Liver (tissue), 8 donors: ENCODE measurements at regions not wholly inside any gene's neighbourhood (a gene's known extent, or its start where the extent isn't known, plus 50 kb on each side); places are given as distances from the start of the nearest gene placed in this dataset.

ENCODE experiments used
- DNase-seq: peaks from one replicate; pipeline ENCODE4 v3.0.0-alpha.2; 2017; ENCODE audit warnings: low spot score
- H3K27ac ChIP-seq, 2 donors: one replicate each; pipeline ENCODE4 v1.7.0; 2013; ENCODE audit warnings: inconsistent platforms in 2 of 2, low read length in 2 of 2, control low read depth in 1 of 2, low read depth in 1 of 2, mild to moderate bottlenecking in 1 of 2
- H3K27me3 ChIP-seq, 4 donors: one replicate each; pipeline versions ENCODE4 v1.6.1 to v1.7.0; 2013; ENCODE audit warnings: low read length in 3 of 4, inconsistent platforms in 1 of 4, mild to moderate bottlenecking in 1 of 4, moderate library complexity in 1 of 4; ENCODE audit not compliant: control insufficient read depth in 4 of 4, insufficient read depth in 4 of 4
- H3K36me3 ChIP-seq, 4 donors: one replicate each; pipeline versions ENCODE4 v1.6.1 to v1.7.0; 2013; ENCODE audit warnings: low read length in 3 of 4, mild to moderate bottlenecking in 3 of 4, low read depth in 1 of 4, moderate library complexity in 1 of 4; ENCODE audit not compliant: control insufficient read depth in 4 of 4, insufficient read depth in 3 of 4
- H3K4me1 ChIP-seq, 4 donors: one replicate each; pipeline versions ENCODE4 v1.6.1 to v1.7.0; 2013; ENCODE audit warnings: low read length in 3 of 4, mild to moderate bottlenecking in 3 of 4, moderate library complexity in 1 of 4; ENCODE audit not compliant: control insufficient read depth in 4 of 4, insufficient read depth in 4 of 4
- H3K4me3 ChIP-seq, 3 donors: one replicate each; pipeline versions ENCODE4 v1.6.1 to v1.7.0; 2013; ENCODE audit warnings: low read length in 3 of 3, control low read depth in 1 of 3, low read depth in 1 of 3, mild to moderate bottlenecking in 1 of 3
- H3K9ac ChIP-seq, 2 donors: one replicate each; pipeline ENCODE4 v1.7.0; 2013; ENCODE audit warnings: low read length in 2 of 2, mild to moderate bottlenecking in 2 of 2, moderate library complexity in 2 of 2, control low read depth in 1 of 2, low read depth in 1 of 2
- H3K9me3 ChIP-seq, 4 donors: one replicate each; pipeline versions ENCODE4 v1.6.1 to v1.7.0; 2013; ENCODE audit warnings: low read length in 3 of 4; ENCODE audit not compliant: control insufficient read depth in 4 of 4
- FOXA1 ChIP-seq: IDR thresholded peaks from 2 replicates; pipeline ENCODE4 v1.6.1; 2016; ENCODE audit warnings: antibody characterized with exemption
- HNF4A ChIP-seq, 2 donors: conservative IDR thresholded peaks; 2 replicates each; pipeline ENCODE4 v1.6.1; 2016; ENCODE audit warnings: antibody characterized with exemption in 2 of 2, mild to moderate bottlenecking in 2 of 2
- HNF4G ChIP-seq: IDR thresholded peaks from 2 replicates; pipeline ENCODE4 v1.6.1; 2016; ENCODE audit warnings: antibody characterized with exemption
- JUND ChIP-seq, 2 donors: IDR thresholded peaks; 2 replicates each; pipeline ENCODE4 v1.6.1; 2016; ENCODE audit warnings: antibody characterized with exemption in 2 of 2
- RAD21 ChIP-seq, 2 donors: IDR thresholded peaks; 2 replicates each; pipeline ENCODE4 v1.6.1; 2016; ENCODE audit warnings: antibody characterized with exemption in 2 of 2, mild to moderate bottlenecking in 2 of 2
- RXRA ChIP-seq, 2 donors: IDR thresholded peaks; 2 replicates each; pipeline ENCODE4 v1.6.1; 2017 to 2018; ENCODE audit warnings: antibody characterized with exemption in 2 of 2, mild to moderate bottlenecking in 1 of 2
- SP1 ChIP-seq: IDR thresholded peaks from 2 replicates; pipeline ENCODE4 v1.6.1; 2018; ENCODE audit warnings: antibody characterized with exemption, mild to moderate bottlenecking
- YY1 ChIP-seq: IDR thresholded peaks from 2 replicates; pipeline ENCODE4 v1.6.1; 2016; ENCODE audit warnings: antibody characterized with exemption, mild to moderate bottlenecking
- WGBS: extraction: QIAGEN DNeasy Blood & Tissue Kit; methylation state at CpG from one replicate; pipeline ENCODE4 v1.1.7; 2013; 5-methylcytosine and 5-hydroxymethylcytosine counted together
- TF ChIP-seq, protein P1 (sequence below): IDR thresholded peaks from 2 replicates; pipeline ENCODE4 v1.6.1; 2016; ENCODE audit warnings: antibody characterized with exemption
- TF ChIP-seq, protein P2 (sequence below): fragments of 150-350 bp; IDR thresholded peaks from 2 replicates; pipeline ENCODE4 v1.5.1; 2017; ENCODE audit warnings: improper control_type of control experiment, low read depth, low read length; ENCODE audit not compliant: missing input control
- TF ChIP-seq, protein P3 (sequence below): IDR thresholded peaks from 2 replicates; pipeline ENCODE4 v1.6.1; 2016; ENCODE audit warnings: antibody characterized with exemption
- TF ChIP-seq, protein P4 (sequence below): IDR thresholded peaks from 2 replicates; pipeline ENCODE4 v1.6.1; 2016; ENCODE audit warnings: antibody characterized with exemption, mild to moderate bottlenecking
- donor health status: healthy.
- donor health status: healthy.
- donor health status: healthy.
- donor health status: healthy.
- donor health status: healthy.

DNA sequence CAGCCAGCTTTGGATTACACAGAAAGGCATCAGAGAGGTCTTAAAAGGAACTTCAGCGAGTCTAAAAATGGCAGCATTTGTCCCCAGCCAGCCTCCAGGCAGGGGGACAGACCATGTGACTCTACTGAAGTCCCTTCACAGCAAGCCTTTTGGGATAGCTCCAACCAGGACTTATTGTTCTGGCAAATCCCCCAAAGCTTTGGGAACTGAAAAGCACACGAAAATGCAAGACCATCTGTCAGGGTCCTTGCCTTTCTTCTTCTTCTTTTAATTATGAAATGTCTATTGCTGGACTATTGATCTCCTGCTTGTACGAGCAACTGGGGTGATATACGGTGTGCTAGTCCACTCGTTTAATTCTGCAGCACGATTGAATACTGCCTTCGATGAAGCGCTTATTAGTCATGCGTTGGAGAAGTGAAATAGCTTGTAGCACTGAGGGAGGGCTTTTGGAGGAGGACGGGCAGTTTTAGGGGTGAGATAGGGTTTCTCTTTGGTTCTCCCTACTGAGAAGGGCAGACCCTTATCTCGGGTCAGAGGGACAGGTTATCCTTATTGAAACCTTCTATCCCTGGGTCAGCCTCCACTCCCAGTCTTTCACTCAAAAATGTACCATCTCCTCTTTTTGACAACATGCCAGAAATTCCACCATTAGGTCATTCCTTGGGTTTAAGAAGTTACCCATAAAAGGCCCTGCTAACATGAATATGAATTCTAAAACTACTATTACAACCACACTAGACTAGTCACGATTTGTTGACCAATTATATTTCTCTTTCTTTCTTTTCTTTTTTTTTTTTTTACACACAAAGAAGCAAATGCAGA, 416.4 kb downstream of the MIAT start:
- H3K27ac ChIP-seq: no peak overlapping the region
- H3K9ac ChIP-seq: no peak overlapping the region
- H3K4me3 ChIP-seq: no peak overlapping the region
- no peaks in the 10 kb centered on the region for H3K9me3 ChIP-seq
- TF ChIP-seq RXRA (IDR thresholded peaks at IDR 0.05) (no peak), JUND (IDR thresholded peaks at IDR 0.05) (no peak), SP1 (no peak), YY1 (no peak), HNF4G (no peak), HNF4A (conservative IDR thresholded peaks at IDR 0.05) (no peak), FOXA1 (no peak)
- TF ChIP-seq, protein P1, sequence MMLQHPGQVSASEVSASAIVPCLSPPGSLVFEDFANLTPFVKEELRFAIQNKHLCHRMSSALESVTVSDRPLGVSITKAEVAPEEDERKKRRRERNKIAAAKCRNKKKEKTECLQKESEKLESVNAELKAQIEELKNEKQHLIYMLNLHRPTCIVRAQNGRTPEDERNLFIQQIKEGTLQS: no peak
- TF ChIP-seq, protein P2, sequence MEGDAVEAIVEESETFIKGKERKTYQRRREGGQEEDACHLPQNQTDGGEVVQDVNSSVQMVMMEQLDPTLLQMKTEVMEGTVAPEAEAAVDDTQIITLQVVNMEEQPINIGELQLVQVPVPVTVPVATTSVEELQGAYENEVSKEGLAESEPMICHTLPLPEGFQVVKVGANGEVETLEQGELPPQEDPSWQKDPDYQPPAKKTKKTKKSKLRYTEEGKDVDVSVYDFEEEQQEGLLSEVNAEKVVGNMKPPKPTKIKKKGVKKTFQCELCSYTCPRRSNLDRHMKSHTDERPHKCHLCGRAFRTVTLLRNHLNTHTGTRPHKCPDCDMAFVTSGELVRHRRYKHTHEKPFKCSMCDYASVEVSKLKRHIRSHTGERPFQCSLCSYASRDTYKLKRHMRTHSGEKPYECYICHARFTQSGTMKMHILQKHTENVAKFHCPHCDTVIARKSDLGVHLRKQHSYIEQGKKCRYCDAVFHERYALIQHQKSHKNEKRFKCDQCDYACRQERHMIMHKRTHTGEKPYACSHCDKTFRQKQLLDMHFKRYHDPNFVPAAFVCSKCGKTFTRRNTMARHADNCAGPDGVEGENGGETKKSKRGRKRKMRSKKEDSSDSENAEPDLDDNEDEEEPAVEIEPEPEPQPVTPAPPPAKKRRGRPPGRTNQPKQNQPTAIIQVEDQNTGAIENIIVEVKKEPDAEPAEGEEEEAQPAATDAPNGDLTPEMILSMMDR: no peak
- TF ChIP-seq, protein P3, sequence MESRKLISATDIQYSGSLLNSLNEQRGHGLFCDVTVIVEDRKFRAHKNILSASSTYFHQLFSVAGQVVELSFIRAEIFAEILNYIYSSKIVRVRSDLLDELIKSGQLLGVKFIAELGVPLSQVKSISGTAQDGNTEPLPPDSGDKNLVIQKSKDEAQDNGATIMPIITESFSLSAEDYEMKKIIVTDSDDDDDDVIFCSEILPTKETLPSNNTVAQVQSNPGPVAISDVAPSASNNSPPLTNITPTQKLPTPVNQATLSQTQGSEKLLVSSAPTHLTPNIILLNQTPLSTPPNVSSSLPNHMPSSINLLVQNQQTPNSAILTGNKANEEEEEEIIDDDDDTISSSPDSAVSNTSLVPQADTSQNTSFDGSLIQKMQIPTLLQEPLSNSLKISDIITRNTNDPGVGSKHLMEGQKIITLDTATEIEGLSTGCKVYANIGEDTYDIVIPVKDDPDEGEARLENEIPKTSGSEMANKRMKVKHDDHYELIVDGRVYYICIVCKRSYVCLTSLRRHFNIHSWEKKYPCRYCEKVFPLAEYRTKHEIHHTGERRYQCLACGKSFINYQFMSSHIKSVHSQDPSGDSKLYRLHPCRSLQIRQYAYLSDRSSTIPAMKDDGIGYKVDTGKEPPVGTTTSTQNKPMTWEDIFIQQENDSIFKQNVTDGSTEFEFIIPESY: no peak
- H3K27me3 ChIP-seq: no peaks in the 10 kb centered on the region
- 61% methylated on average over 12 of the region's 12 CpGs for WGBS
- H3K4me1 ChIP-seq: no peaks in the 10 kb centered on the region
- no peaks in the 10 kb centered on the region for H3K36me3 ChIP-seq
- no peak for DNase-seq

DNA sequence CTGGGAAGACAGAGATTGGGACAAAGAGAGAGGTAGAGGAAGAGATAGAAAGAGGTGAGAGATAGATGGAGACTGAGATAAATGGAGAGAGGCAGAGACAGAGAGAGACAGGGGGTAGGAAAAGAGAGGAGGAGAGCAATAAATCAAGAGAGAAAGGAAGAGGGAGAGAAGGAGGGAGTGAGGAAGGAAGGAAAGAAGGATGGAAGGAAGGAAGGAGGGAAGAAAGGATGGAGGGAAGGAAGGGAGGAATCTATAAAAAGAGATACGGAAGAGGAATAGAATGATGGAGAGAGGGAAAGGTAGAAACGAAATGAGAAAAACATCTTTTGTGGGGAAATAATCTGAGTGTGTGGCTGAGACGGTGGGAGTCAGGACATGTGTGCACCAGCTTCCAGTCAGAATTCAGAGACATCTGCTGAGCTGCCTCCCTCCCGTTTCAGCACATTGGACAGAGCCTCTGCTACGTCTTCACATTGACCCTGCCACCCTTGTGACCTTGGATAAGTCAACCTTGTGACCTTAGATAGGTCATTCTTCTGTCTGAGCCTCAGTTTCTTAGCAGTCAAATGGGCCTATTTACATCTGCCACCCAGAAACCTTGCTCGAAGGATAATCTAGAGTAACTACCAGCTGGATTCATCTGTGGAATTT, 417.8 kb downstream of the MIAT start:
- Histone ChIP-seq H3K4me1 (no peaks in the 10 kb centered on the region), H3K27ac (no peak overlapping the region), H3K9ac (no peak overlapping the region), H3K9me3 (no peaks in the 10 kb centered on the region), H3K36me3 (no peaks in the 10 kb centered on the region), H3K27me3 (peaks cover 0 to under 1% (median 0%) of the 10 kb centered on the region in 4 donors), H3K4me3 (no peak overlapping the region)
- no peak for DNase-seq
- WGBS: 53% methylated on average over 6 of the region's 6 CpGs
- TF ChIP-seq RAD21 (IDR thresholded peaks at IDR 0.05) (no peak), RXRA (IDR thresholded peaks at IDR 0.05) (no peak)
- TF ChIP-seq, protein P4, sequence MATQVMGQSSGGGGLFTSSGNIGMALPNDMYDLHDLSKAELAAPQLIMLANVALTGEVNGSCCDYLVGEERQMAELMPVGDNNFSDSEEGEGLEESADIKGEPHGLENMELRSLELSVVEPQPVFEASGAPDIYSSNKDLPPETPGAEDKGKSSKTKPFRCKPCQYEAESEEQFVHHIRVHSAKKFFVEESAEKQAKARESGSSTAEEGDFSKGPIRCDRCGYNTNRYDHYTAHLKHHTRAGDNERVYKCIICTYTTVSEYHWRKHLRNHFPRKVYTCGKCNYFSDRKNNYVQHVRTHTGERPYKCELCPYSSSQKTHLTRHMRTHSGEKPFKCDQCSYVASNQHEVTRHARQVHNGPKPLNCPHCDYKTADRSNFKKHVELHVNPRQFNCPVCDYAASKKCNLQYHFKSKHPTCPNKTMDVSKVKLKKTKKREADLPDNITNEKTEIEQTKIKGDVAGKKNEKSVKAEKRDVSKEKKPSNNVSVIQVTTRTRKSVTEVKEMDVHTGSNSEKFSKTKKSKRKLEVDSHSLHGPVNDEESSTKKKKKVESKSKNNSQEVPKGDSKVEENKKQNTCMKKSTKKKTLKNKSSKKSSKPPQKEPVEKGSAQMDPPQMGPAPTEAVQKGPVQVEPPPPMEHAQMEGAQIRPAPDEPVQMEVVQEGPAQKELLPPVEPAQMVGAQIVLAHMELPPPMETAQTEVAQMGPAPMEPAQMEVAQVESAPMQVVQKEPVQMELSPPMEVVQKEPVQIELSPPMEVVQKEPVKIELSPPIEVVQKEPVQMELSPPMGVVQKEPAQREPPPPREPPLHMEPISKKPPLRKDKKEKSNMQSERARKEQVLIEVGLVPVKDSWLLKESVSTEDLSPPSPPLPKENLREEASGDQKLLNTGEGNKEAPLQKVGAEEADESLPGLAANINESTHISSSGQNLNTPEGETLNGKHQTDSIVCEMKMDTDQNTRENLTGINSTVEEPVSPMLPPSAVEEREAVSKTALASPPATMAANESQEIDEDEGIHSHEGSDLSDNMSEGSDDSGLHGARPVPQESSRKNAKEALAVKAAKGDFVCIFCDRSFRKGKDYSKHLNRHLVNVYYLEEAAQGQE: peak; percentile 65
- TF ChIP-seq, protein P3: no peak
- TF ChIP-seq, protein P2: no peak
